Right lobe of liver (tissue), 4 donors: ENCODE measurements at regions not wholly inside any gene's neighbourhood (a gene's known extent, or its start where the extent isn't known, plus 50 kb on each side); places are given as distances from the start of the nearest gene placed in this dataset.

Source experiments
- CTCF ChIP-seq, 4 donors: fragments of 200-600 bp in 3 of 4; fragments of 450-650 bp in 1 of 4; IDR thresholded peaks; one replicate each; pipeline versions ENCODE4 v1.5.1 to v1.8.0; 2016 to 2022; ENCODE audit warnings: antibody characterized with exemption in 4 of 4, mild to moderate bottlenecking in 2 of 4
- POLR2A ChIP-seq: fragments of 450-650 bp; IDR thresholded peaks from one replicate; pipeline ENCODE4 v1.6.1; 2017; ENCODE audit warnings: antibody characterized with exemption, mild to moderate bottlenecking
- donor health status: DM: no; HTN: no; CAD: no.
- donor health status: DM: no; HTN: no; CAD: no.
- donor health status: DM: no; HTN: yes; CAD: no.

- TF ChIP-seq CTCF (IDR thresholded peaks at IDR 0.05) (no peak), POLR2A (no peak)
Observed at GRCh38 chr6:132948889-132949288, 134.5 kb downstream of the RPS12 start.
